Upper lobe of left lung (tissue), 6 donors: ENCODE measurements at regions not wholly inside any gene's neighbourhood (a gene's known extent, or its start where the extent isn't known, plus 50 kb on each side); places are given as distances from the start of the nearest gene placed in this dataset.

Experiments
- ATAC-seq, 2 donors: fragments of 200-7000 bp; cut with Tn5 transposase; one replicate each; pipeline ENCODE4 v1.9.1; 2022; ENCODE audit warnings: mild to moderate bottlenecking in 2 of 2, moderate library complexity in 2 of 2; ENCODE audit not compliant: low FRiP score in 2 of 2
- DNase-seq, 2 donors: peaks; one replicate each; pipeline ENCODE4 v3.0.0-alpha.2; 2019 to 2020
- H3K27ac ChIP-seq, 4 donors: fragments of 200-600 bp; sonication (generic); one replicate each; pipeline ENCODE4 v1.5.1; 2016 to 2019
- H3K27me3 ChIP-seq, 4 donors: fragments of 200-600 bp; sonication (generic); one replicate each; pipeline ENCODE4 v1.5.1; 2017 to 2019
- H3K36me3 ChIP-seq, 4 donors: fragments of 200-600 bp; sonication (generic); one replicate each; pipeline ENCODE4 v1.5.1; 2016 to 2019
- H3K4me1 ChIP-seq, 4 donors: fragments of 200-600 bp; sonication (generic); one replicate each; pipeline ENCODE4 v1.5.1; 2018 to 2019
- H3K4me3 ChIP-seq, 4 donors: fragments of 200-600 bp; sonication (generic); one replicate each; pipeline ENCODE4 v1.5.1; 2017 to 2019; ENCODE audit warnings: mild to moderate bottlenecking in 2 of 4, moderate library complexity in 1 of 4
- H3K9me3 ChIP-seq, 4 donors: fragments of 200-600 bp; sonication (generic); one replicate each; pipeline ENCODE4 v1.5.1; 2018 to 2019
- EP300 ChIP-seq, 4 donors: sonication (generic); formaldehyde crosslinking; IDR thresholded peaks; one replicate each; pipeline ENCODE4 v1.5.1; 2017; ENCODE audit warnings: antibody characterized with exemption in 4 of 4, control low read depth in 2 of 4
- POLR2A ChIP-seq, 4 donors: fragments of 450-650 bp; IDR thresholded peaks; one replicate each; pipeline ENCODE4 v1.5.1; 2016 to 2017; ENCODE audit warnings: antibody characterized with exemption in 4 of 4, mild to moderate bottlenecking in 2 of 4
- POLR2AphosphoS5 ChIP-seq, 2 donors: sonication (generic); formaldehyde crosslinking; IDR thresholded peaks; one replicate each; pipeline ENCODE4 v1.5.1; 2017; ENCODE audit warnings: antibody characterized with exemption in 2 of 2
- WGBS, 2 donors: methylation state at CpG; one replicate each; pipeline ENCODE4 v1.1.5; 2017 to 2018; 5-methylcytosine and 5-hydroxymethylcytosine counted together
- TF ChIP-seq, protein P1 (sequence below), 6 experiments: fragments of 450-650 bp in 4 of 6; fragments of 200-600 bp in 2 of 6; sonication (generic) in 2 of 6; IDR thresholded peaks; one replicate each; pipeline ENCODE4 v1.5.1; 2016 to 2019; ENCODE audit warnings: antibody characterized with exemption in 6 of 6
- donor health status: DM: no; HTN: no; CAD: no; lungs with moderate emphysema.
- donor health status: DM: no; HTN: yes; CAD: no; lungs with severe emphysema.

DNA sequence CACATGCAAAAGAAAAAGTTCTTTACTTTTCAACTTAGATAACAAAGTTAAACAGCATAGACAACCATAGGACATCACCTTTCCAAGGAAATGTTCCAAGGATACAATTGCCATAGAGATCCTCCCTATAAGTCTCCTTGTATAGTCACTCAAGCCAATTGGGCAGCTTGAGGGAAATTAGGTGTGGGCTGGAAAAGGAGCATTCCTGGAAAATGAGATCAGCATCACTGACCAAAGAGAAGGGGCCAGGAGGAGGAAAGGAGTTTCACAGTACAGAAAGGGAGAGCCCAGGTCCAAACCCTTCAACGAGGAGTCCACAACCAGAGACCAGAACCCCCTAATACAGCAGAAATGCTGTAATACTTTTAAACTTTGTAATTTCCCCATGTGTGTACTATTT lies 91.5 kb upstream of the PPARGC1A start:
- TF ChIP-seq POLR2AphosphoS5 (IDR thresholded peaks at IDR 0.05) (no peak), EP300 (IDR thresholded peaks at IDR 0.05) (no peak), POLR2A (IDR thresholded peaks at IDR 0.05) (no peak)
- TF ChIP-seq, protein P1, sequence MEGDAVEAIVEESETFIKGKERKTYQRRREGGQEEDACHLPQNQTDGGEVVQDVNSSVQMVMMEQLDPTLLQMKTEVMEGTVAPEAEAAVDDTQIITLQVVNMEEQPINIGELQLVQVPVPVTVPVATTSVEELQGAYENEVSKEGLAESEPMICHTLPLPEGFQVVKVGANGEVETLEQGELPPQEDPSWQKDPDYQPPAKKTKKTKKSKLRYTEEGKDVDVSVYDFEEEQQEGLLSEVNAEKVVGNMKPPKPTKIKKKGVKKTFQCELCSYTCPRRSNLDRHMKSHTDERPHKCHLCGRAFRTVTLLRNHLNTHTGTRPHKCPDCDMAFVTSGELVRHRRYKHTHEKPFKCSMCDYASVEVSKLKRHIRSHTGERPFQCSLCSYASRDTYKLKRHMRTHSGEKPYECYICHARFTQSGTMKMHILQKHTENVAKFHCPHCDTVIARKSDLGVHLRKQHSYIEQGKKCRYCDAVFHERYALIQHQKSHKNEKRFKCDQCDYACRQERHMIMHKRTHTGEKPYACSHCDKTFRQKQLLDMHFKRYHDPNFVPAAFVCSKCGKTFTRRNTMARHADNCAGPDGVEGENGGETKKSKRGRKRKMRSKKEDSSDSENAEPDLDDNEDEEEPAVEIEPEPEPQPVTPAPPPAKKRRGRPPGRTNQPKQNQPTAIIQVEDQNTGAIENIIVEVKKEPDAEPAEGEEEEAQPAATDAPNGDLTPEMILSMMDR (IDR thresholded peaks at IDR 0.05), result no peak
- WGBS, 2 donors, result 67 to 74% methylated on average over 1 of the region's 1 CpG
- Histone ChIP-seq H3K4me1 (no peaks in the 10 kb centered on the region), H3K36me3 (no peaks in the 10 kb centered on the region), H3K9me3 (no peaks in the 10 kb centered on the region), H3K27ac (no peak overlapping the region), H3K4me3 (no peak overlapping the region), H3K27me3 (no peaks in the 10 kb centered on the region)
- ATAC-seq, result no peak
- DNase-seq, result no peak

DNA sequence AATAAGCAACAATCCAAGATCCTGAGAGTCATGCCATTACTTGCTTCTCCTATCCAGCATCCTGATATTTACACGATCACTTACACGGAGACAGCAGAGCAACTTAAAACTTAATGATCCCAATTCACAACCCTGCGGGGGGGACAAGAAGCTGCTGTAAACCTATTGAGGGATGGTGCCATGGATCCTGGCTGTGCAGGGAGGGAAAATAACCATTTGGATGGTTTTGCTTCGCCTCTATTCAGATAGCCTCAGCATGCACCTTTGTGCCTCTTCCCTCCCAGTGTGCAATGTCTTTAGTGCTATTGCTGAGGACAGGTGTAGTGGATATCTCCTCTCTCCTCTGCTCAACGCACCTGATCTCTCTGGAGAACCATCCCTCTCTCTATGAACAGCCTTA lies 89.7 kb upstream of the PPARGC1A start:
- H3K27me3 ChIP-seq, result no peaks in the 10 kb centered on the region
- H3K4me1 ChIP-seq, result no peaks in the 10 kb centered on the region
- 70 to 74% methylated on average over 5 of the region's 5 CpGs for WGBS, 2 donors
- no peak for DNase-seq
- no peak for TF ChIP-seq EP300 (IDR thresholded peaks at IDR 0.05)
- no peak for TF ChIP-seq POLR2AphosphoS5 (IDR thresholded peaks at IDR 0.05)
- ATAC-seq, result no peak
- no peaks in the 10 kb centered on the region for H3K9me3 ChIP-seq
- H3K4me3 ChIP-seq, result no peak overlapping the region
- no peaks in the 10 kb centered on the region for H3K36me3 ChIP-seq
- no peak overlapping the region for H3K27ac ChIP-seq

GRCh38 chr4:23978002-23978401 lies 88.2 kb upstream of the PPARGC1A start:
- TF ChIP-seq, protein P1 (IDR thresholded peaks at IDR 0.05), result no peak
- TF ChIP-seq EP300 (IDR thresholded peaks at IDR 0.05), result no peak
- TF ChIP-seq POLR2A (IDR thresholded peaks at IDR 0.05), result no peak
- no peak for TF ChIP-seq POLR2AphosphoS5 (IDR thresholded peaks at IDR 0.05)
- DNase-seq, result no peak
- WGBS, 2 donors, result 49 to 54% methylated on average over 3 of the region's 3 CpGs
- H3K27me3 ChIP-seq, result no peaks in the 10 kb centered on the region
- H3K9me3 ChIP-seq, result no peaks in the 10 kb centered on the region
- no peak overlapping the region for H3K27ac ChIP-seq
- no peak overlapping the region for H3K4me3 ChIP-seq
- H3K4me1 ChIP-seq, result no peaks in the 10 kb centered on the region
- ATAC-seq, result no peak
- H3K36me3 ChIP-seq, result no peaks in the 10 kb centered on the region

DNA sequence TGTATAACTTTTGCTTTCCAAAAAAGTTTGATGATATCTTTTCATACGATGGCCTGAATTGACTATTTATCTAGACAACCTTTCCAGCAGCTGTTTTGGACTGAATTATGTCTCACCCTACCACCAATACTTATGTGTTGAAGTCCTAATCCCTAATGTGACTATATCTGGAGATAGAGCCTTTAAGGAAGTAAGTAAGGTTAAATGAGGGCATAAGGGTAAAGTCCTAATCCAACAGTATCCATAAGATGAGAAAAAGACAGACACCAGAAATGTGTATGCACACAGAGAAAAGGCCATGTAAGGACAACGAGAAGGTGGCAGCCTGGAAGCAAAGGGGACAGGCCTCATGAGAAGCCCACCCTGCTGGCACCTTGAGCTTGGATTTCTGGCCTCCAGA lies 86.6 kb upstream of the PPARGC1A start:
- ATAC-seq (no peak), DNase-seq (no peak)
- Histone ChIP-seq H3K27ac (no peak overlapping the region), H3K4me3 (no peak overlapping the region), H3K9me3 (no peaks in the 10 kb centered on the region), H3K4me1 (no peaks in the 10 kb centered on the region), H3K27me3 (no peaks in the 10 kb centered on the region), H3K36me3 (no peaks in the 10 kb centered on the region)
- WGBS, 2 donors, result 78 to 86% methylated on average over 2 of the region's 2 CpGs
- TF ChIP-seq POLR2A (IDR thresholded peaks at IDR 0.05) (no peak), POLR2AphosphoS5 (IDR thresholded peaks at IDR 0.05) (no peak), EP300 (IDR thresholded peaks at IDR 0.05) (no peak)
- TF ChIP-seq, protein P1 (IDR thresholded peaks at IDR 0.05), result no peak

GRCh38 chr4:23973308-23973855 lies 83.5 kb upstream of the PPARGC1A start:
- ATAC-seq (no peak), DNase-seq (no peak)
- H3K4me3 ChIP-seq, result no peak overlapping the region
- H3K36me3 ChIP-seq, result no peaks in the 10 kb centered on the region
- no peaks in the 10 kb centered on the region for H3K4me1 ChIP-seq
- TF ChIP-seq EP300 (IDR thresholded peaks at IDR 0.05) (no peak), POLR2AphosphoS5 (IDR thresholded peaks at IDR 0.05) (no peak), POLR2A (IDR thresholded peaks at IDR 0.05) (no peak)
- TF ChIP-seq, protein P1 (IDR thresholded peaks at IDR 0.05), result no peak
- no peak overlapping the region for H3K27ac ChIP-seq
- 75 to 82% methylated on average over 1 of the region's 1 CpG for WGBS, 2 donors
- no peaks in the 10 kb centered on the region for H3K9me3 ChIP-seq
- no peaks in the 10 kb centered on the region for H3K27me3 ChIP-seq
